H9 (cell line): ENCODE measurements at regions not wholly inside any gene's neighbourhood (a gene's known extent, or its start where the extent isn't known, plus 50 kb on each side); places are given as distances from the start of the nearest gene placed in this dataset.

Experiments used
- DNase-seq: peaks from one replicate; pipeline ENCODE4 v3.0.0-alpha.2; 2017
- H2AFZ ChIP-seq: one replicate; pipeline ENCODE4 v1.6.1; 2013; ENCODE audit warnings: mild to moderate bottlenecking, low read length, control low read depth, moderate library complexity
- H2AK5ac ChIP-seq: 2 replicates; pipeline ENCODE4 v1.6.1; 2013; ENCODE audit warnings: low read length, control low read depth, mixed read lengths; ENCODE audit not compliant: insufficient read length
- H2BK120ac ChIP-seq: one replicate; pipeline ENCODE4 v1.6.1; 2013; ENCODE audit warnings: low read depth, mild to moderate bottlenecking, low read length, control low read depth, inconsistent platforms; ENCODE audit not compliant: poor library complexity, severe bottlenecking
- H2BK12ac ChIP-seq: 2 replicates; pipeline ENCODE4 v1.6.1; 2013; ENCODE audit warnings: low read length, control low read depth, mixed read lengths, low read depth; ENCODE audit not compliant: insufficient read length
- H2BK15ac ChIP-seq: 2 replicates; pipeline ENCODE4 v1.6.1; 2013; ENCODE audit warnings: low read depth, low read length, control low read depth
- H2BK20ac ChIP-seq: one replicate; pipeline ENCODE4 v1.6.1; 2013; ENCODE audit warnings: low read depth, mild to moderate bottlenecking, low read length, control low read depth, inconsistent platforms; ENCODE audit not compliant: poor library complexity, severe bottlenecking
- H2BK5ac ChIP-seq: 2 replicates; pipeline ENCODE4 v1.6.1; 2013; ENCODE audit warnings: low read length, control low read depth, mixed read lengths; ENCODE audit not compliant: insufficient read length
- H3K14ac ChIP-seq: 2 replicates; pipeline ENCODE4 v1.6.1; 2013; ENCODE audit warnings: low read length, control low read depth; ENCODE audit not compliant: insufficient read depth
- H3K18ac ChIP-seq: 2 replicates; pipeline ENCODE4 v1.6.1; 2013; ENCODE audit warnings: low read depth, mild to moderate bottlenecking, mixed read lengths, low read length, control low read depth; ENCODE audit not compliant: insufficient read length
- H3K23ac ChIP-seq: 2 replicates; pipeline ENCODE4 v1.6.1; 2013; ENCODE audit warnings: low read length, control low read depth, mixed read lengths, low read depth; ENCODE audit not compliant: insufficient read length
- H3K23me2 ChIP-seq: 2 replicates; pipeline ENCODE4 v1.6.1; 2013; ENCODE audit warnings: low read depth, mild to moderate bottlenecking, mixed read lengths, low read length, control low read depth; ENCODE audit not compliant: insufficient read length, poor library complexity, severe bottlenecking
- H3K27ac ChIP-seq: 2 replicates; pipeline ENCODE4 v1.5.1; 2013; ENCODE audit warnings: low read length, control low read depth, mixed read lengths, low read depth; ENCODE audit not compliant: insufficient read length
- H3K27me3 ChIP-seq: 2 replicates; pipeline ENCODE4 v1.6.1; 2013; ENCODE audit warnings: low read length, control low read depth, inconsistent platforms; ENCODE audit not compliant: insufficient read depth
- H3K4ac ChIP-seq: 2 replicates; pipeline ENCODE4 v1.6.1; 2013; ENCODE audit warnings: low read depth, mild to moderate bottlenecking, control low read depth, inconsistent platforms, low read length, moderate library complexity
- H3K4me1 ChIP-seq: 2 replicates; pipeline ENCODE4 v1.6.1; 2013; ENCODE audit warnings: low read length, control low read depth, inconsistent platforms; ENCODE audit not compliant: insufficient read depth
- H3K4me2 ChIP-seq: 2 replicates; pipeline ENCODE4 v1.6.1; 2013; ENCODE audit warnings: low read length, control low read depth, mixed read lengths; ENCODE audit not compliant: insufficient read length, insufficient read depth
- H3K56ac ChIP-seq: 2 replicates; pipeline ENCODE4 v1.6.1; 2013; ENCODE audit warnings: low read depth, mild to moderate bottlenecking, mixed read lengths, low read length, control low read depth; ENCODE audit not compliant: insufficient read length
- H3K79me1 ChIP-seq: 2 replicates; pipeline ENCODE4 v1.6.1; 2013; ENCODE audit warnings: low read depth, mild to moderate bottlenecking, moderate library complexity, low read length, control low read depth, inconsistent platforms; ENCODE audit not compliant: insufficient read depth, poor library complexity, severe bottlenecking
- H3K79me2 ChIP-seq: 2 replicates; pipeline ENCODE4 v1.6.1; 2013; ENCODE audit warnings: low read length, control low read depth, inconsistent platforms; ENCODE audit not compliant: insufficient read depth
- H3K9ac ChIP-seq: 2 replicates; pipeline ENCODE4 v1.6.1; 2013; ENCODE audit warnings: low read length, control low read depth, mixed read lengths; ENCODE audit not compliant: insufficient read length; ENCODE audit errors: extremely low read depth
- H3K9me3 ChIP-seq: one replicate; pipeline ENCODE4 v1.6.1; 2013; ENCODE audit warnings: low read depth, low read length, inconsistent platforms; ENCODE audit not compliant: control insufficient read depth
- H3T11ph ChIP-seq: one replicate; pipeline ENCODE4 v1.6.1; 2013; ENCODE audit warnings: mild to moderate bottlenecking, low read length, control low read depth, inconsistent platforms
- H4K20me1 ChIP-seq: one replicate; pipeline ENCODE4 v1.6.1; 2013; ENCODE audit not compliant: control insufficient read depth, insufficient read length, insufficient read depth
- H4K5ac ChIP-seq: 2 replicates; pipeline ENCODE4 v1.6.1; 2013; ENCODE audit warnings: low read depth, mild to moderate bottlenecking, mixed read lengths, low read length, control low read depth; ENCODE audit not compliant: insufficient read length
- H4K8ac ChIP-seq: replicated peaks from 2 replicates; pipeline ENCODE4 v1.6.1; 2013; ENCODE audit warnings: low read length, control low read depth, mixed read lengths, low read depth; ENCODE audit not compliant: insufficient read length
- H4K91ac ChIP-seq: 2 replicates; pipeline ENCODE4 v1.6.1; 2013; ENCODE audit warnings: low read depth, mild to moderate bottlenecking, moderate library complexity, mixed read lengths, low read length, control low read depth; ENCODE audit not compliant: insufficient read length
- H3K27ac Mint-ChIP-seq, 3 experiments: 2 replicates in 2 of 3; 3 replicates in 1 of 3; pipeline ENCODE4 v1.8.0; 2020 to 2021; ENCODE audit warnings: mixed read lengths in 3 of 3, mild to moderate bottlenecking in 1 of 3, moderate library complexity in 1 of 3
- H3K27me3 Mint-ChIP-seq: 2 replicates; pipeline ENCODE4 v1.8.0; 2021; ENCODE audit warnings: low read depth, mild to moderate bottlenecking, moderate library complexity, mixed read lengths
- H3K36me3 Mint-ChIP-seq, 3 experiments: 2 replicates in 2 of 3; 3 replicates in 1 of 3; pipeline ENCODE4 v1.8.0; 2020 to 2021; ENCODE audit warnings: low read depth in 3 of 3, mixed read lengths in 3 of 3; ENCODE audit not compliant: insufficient read depth in 1 of 3
- H3K4me1 Mint-ChIP-seq, 2 experiments: 2 replicates each; pipeline ENCODE4 v1.8.0; 2020; ENCODE audit warnings: mixed read lengths in 2 of 2
- H3K4me3 Mint-ChIP-seq, 2 experiments: 2 replicates in 1 of 2; 3 replicates in 1 of 2; pipeline ENCODE4 v1.8.0; 2020 to 2021; ENCODE audit warnings: mild to moderate bottlenecking in 2 of 2, mixed read lengths in 2 of 2, moderate library complexity in 1 of 2
- H3K9me3 Mint-ChIP-seq, 2 experiments: 2 replicates in 1 of 2; 3 replicates in 1 of 2; pipeline ENCODE4 v1.8.0; 2020; ENCODE audit warnings: mild to moderate bottlenecking in 2 of 2, mixed read lengths in 2 of 2, moderate library complexity in 1 of 2
- WGBS: extraction: QIAGEN DNeasy Blood & Tissue Kit; methylation state at CpG from one replicate; pipeline ENCODE4 v1.1.7; 2013; ENCODE audit warnings: missing lambda C conversion rate, low lambda C conversion rate, mixed read lengths; ENCODE audit not compliant: insufficient read length; ENCODE audit errors: extremely low coverage; 5-methylcytosine and 5-hydroxymethylcytosine counted together
- TF ChIP-seq, protein P1 (sequence below): fragments of 200-600 bp; sonication (generic); conservative IDR thresholded peaks from 3 replicates; pipeline ENCODE4 v1.8.0; 2021; ENCODE audit warnings: antibody characterized with exemption, mild to moderate bottlenecking

DNA sequence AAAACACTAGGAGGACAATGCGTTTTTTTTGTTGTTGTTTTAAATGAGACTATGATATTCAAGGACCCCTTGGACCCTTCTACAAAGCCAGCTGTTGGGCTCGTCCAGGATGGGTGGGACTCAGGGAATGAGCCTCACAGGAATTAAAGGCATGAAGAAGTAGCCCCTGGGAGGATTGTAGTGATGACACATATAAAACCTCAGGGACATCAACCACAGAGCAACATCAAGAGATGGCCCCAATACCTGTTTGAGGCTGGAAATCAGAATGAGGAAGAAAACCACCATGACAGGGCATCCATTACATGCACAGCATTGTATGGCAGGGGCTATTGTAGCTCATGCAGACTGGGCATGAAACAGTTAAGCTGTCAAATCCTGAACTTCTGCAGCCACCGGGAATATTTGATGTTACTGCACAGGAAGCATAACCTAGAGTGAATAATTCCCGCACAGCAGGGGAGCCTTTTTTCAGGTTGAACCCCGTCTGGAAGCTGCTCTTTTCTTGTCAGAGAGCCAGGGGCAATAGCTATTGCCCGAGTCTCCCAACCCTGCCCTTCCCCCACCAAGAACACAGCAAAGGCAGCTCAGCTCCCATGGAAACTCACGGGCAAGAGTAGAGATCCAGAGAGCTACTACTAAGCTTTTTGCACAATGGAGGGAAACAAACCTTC lies 140.2 kb upstream of the FGGY start:
- H2BK15ac ChIP-seq, result no peak overlapping the region
- peaks cover 3% of the 10 kb centered on the region for H3K23me2 ChIP-seq
- H3K79me1 ChIP-seq, result no peaks in the 10 kb centered on the region
- no peak overlapping the region for H3K14ac ChIP-seq
- no peak overlapping the region for H3T11ph ChIP-seq
- no peak overlapping the region for H3K56ac ChIP-seq
- TF ChIP-seq, protein P1, sequence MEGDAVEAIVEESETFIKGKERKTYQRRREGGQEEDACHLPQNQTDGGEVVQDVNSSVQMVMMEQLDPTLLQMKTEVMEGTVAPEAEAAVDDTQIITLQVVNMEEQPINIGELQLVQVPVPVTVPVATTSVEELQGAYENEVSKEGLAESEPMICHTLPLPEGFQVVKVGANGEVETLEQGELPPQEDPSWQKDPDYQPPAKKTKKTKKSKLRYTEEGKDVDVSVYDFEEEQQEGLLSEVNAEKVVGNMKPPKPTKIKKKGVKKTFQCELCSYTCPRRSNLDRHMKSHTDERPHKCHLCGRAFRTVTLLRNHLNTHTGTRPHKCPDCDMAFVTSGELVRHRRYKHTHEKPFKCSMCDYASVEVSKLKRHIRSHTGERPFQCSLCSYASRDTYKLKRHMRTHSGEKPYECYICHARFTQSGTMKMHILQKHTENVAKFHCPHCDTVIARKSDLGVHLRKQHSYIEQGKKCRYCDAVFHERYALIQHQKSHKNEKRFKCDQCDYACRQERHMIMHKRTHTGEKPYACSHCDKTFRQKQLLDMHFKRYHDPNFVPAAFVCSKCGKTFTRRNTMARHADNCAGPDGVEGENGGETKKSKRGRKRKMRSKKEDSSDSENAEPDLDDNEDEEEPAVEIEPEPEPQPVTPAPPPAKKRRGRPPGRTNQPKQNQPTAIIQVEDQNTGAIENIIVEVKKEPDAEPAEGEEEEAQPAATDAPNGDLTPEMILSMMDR, result no peak
- no peak overlapping the region for H3K18ac ChIP-seq
- no peak overlapping the region for H2AK5ac ChIP-seq
- no peak overlapping the region for H3K4me2 ChIP-seq
- H2BK5ac ChIP-seq, result no peak overlapping the region
- Mint-ChIP-seq H3K9me3 (peaks cover 9 to 16% of the 10 kb centered on the region in 2 experiments), H3K36me3 (peaks cover 5 to 13% (median 11%) of the 10 kb centered on the region in 3 experiments), H3K27me3 (peaks cover 2% of the 10 kb centered on the region; the same call in 1 of the 2 replicates), H3K4me1 (peaks cover 32% of the 10 kb centered on the region in 2 experiments), H3K4me3 (no peak overlapping the region), H3K27ac (no peak overlapping the region; a peak in 1 of 7 replicates)
- no peak overlapping the region for H3K27ac ChIP-seq
- no peak overlapping the region for H2AFZ ChIP-seq
- H3K4me1 ChIP-seq, result peaks cover 2% of the 10 kb centered on the region; the same call in 1 of the 2 replicates
- no peaks in the 10 kb centered on the region for H3K27me3 ChIP-seq
- H4K91ac ChIP-seq, result no peak overlapping the region
- H3K79me2 ChIP-seq, result no peaks in the 10 kb centered on the region
- H4K20me1 ChIP-seq, result no peaks in the 10 kb centered on the region
- H2BK20ac ChIP-seq, result no peak overlapping the region
- H3K9me3 ChIP-seq, result no peaks in the 10 kb centered on the region
- no peak overlapping the region for H3K9ac ChIP-seq
- no peak for DNase-seq
- H3K4ac ChIP-seq, result no peak overlapping the region
- no CpG with 5 or more reads among the region's 7 CpGs for WGBS
- H2BK120ac ChIP-seq, result no peak overlapping the region
- H2BK12ac ChIP-seq, result no peak overlapping the region
- no peak overlapping the region for H4K8ac ChIP-seq
- no peak overlapping the region for H4K5ac ChIP-seq
- no peak overlapping the region for H3K23ac ChIP-seq
